Stimulated activated CD4-positive, alpha-beta T cell treated with anti-CD3 and anti-CD28 coated beads, TNF-alpha, amount 100 ng/mL, for 24 hours (primary cell): ENCODE measurements at regions not wholly inside any gene's neighbourhood (a gene's known extent, or its start where the extent isn't known, plus 50 kb on each side); places are given as distances from the start of the nearest gene placed in this dataset.

Experiments
- DNase-seq, 3 experiments: peaks; one replicate each; pipeline ENCODE4 v3.0.0-alpha.2; 2020; ENCODE audit warnings: low read depth in 3 of 3

DNA sequence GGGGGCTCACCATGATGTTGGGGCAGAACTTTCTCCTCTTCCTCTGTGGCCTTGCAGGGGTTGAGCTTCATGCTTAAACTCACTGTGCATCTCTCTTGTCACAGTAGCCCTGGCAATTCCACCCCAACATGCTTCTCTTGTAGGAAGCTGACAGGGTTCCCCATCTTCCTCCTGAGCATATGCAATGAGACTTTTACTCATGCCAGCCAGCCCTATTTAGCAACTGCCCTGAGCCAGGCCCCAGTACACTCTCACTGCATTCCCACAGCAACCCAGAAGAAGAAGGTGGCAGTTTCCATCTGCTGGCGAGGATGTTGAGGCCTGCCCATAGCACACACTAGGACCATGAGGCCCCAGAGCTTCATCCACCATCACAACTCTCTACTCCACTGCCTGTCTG lies 72.2 kb upstream of the TEX51 start:
- no peak for DNase-seq

DNA sequence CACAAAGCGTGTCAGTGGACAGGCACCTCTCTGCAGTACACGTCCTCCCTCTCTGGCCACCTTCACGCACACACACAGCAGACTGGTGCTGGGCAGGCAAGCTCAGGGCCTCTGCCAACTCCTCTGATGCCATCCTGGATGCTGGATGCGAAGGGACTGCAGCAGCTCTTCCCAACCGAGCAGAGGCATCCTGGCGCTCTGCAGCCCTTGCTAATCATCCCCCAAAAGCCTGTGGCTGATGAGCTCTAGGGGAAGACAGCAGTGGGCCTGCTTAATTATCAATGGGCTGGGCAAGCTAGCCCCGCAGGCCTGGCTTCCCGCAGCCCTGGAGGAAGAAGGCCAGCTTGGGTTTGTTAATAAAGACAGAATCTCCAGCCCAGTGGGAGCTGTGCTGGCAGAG lies 71.3 kb upstream of the TEX51 start:
- no peak for DNase-seq

DNA sequence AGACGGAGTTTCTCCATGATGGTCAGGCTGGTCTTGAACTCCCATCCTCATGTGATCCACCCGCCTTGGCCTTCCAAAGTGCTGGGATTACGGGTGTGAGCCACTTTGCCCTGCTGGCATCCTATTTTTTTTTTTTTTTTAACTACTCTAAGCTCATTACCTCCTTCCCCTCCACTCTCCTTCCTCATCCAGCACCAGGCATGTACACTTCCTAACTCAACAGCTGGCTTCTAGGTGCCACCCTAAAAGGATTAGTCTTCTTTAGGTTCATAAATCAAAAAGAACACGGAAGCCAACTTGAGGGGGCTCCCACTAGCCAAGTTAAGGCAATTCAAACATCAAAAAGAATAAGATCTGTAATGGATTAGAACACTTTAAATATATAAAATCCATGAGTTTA lies 70.6 kb upstream of the TEX51 start:
- no peak for DNase-seq

DNA sequence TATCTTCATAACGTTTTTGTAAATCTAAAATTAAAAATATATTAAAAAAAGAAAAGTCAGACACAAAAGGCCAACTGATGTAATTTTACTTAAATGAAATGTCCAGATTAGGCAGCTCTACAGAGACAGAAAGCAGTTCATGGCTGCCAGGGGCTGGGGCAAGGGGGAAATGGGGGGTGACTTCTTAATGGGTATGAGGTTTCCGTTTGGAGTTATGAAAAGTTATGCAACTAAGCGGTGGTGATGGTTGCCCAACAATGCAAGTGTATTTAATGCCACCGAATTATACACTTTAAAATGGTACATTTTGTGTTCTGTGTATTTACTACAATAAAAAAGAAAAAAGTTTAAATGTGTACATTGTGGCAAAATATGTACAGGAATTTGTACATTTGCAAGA lies 70.2 kb upstream of the TEX51 start:
- DNase-seq, result no peak

DNA sequence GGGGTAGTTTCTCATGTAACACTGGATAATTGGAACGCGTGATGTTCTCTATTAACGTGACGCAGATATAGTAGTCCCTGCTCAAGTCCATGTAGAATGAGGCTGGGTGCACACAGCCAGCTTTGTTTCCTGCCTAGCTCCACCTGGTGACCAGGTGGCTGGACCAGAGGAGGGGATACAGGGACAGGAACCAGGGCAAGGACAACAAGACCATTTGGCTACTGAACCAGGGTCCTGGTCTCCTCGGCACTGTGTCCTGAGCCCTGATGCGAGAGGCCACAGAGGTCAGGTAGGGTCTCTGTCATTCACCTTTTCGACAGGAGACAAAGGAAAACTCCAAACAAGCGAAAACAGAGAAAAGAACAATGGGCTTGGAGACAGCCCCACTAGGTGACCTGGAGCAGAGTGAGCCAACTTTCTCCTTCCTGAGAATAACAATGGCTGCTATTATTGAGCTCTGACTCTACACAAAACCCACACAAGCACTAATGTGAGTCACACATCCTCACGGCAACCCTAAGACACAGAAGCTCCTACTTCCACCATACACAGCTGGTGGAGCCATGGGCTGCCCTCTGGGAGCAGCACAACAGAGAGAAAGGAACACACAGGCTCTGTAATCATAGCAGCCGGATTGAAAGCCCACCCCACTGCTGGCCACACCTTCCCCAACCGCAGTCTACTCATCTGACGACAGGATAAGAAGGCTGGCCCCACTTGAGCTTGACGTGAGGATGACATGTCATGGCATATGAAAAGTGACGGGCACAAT lies 67.3 kb upstream of the TEX51 start:
- DNase-seq, result no peak

DNA sequence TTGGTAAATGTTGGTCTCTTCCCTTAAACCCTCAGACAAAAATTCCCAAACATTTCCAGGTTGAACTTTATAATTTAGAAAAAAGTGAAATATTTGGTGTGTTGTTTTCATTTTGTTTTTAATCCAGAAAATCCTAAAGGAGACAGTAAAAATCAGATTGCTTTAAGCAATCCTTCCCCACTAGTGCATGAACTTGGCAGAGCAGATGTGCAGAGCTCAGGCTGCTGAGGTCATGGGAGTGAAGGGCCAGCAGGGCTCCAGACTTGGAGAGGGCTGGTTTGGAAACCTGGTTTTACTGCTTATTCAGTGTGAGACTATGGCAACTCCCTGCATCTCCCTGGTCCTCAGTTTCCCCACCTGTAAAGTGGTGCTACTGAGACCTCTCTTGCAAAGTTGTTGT lies 66.7 kb upstream of the TEX51 start:
- no peak for DNase-seq

DNA sequence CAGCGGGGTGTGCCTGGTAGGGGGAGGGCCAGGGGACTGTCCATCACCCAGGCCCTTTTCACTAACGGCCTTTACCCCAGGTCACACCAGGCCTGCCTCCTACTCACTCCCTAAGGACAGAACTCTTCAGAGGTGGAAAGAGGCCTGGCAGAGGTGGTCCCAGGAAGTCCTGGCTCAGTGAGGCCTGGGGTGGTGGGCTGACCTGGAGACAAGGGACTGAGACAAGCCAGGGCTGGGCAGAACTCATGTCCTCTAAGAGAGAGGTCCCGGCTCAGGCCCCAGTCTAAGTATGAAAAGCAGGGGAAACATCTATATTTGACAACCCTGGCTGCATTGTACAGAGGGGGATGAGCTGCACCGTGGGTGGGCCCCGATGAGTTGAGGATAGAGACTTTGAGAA lies 65.9 kb upstream of the TEX51 start:
- no peak for DNase-seq

DNA sequence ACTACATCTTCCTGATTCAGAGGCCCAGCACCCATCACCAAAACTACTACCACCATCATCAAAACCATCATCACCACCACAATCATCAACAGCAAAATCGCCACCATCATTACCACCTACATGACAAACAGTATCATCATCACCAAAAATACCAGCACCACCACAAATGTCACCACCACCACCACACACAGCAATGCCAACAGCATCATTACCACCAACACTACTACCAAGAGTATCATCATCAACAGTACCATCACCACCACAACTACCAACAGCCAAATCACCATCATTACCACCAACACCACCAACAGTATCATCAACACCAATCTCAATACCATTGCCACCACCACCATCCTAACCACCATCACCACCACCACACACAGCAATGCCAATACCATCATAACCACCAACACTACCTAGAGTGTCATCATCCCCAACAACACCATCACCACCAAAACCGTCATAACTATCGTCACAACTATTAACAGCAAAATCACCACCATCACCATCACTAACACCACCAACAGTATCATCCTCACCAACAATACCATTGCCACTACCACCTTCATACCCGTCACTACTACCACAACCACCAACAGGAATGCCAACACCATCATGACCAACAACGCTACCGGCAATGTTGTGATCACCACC lies 64.6 kb upstream of the TEX51 start:
- DNase-seq, result no peak

DNA sequence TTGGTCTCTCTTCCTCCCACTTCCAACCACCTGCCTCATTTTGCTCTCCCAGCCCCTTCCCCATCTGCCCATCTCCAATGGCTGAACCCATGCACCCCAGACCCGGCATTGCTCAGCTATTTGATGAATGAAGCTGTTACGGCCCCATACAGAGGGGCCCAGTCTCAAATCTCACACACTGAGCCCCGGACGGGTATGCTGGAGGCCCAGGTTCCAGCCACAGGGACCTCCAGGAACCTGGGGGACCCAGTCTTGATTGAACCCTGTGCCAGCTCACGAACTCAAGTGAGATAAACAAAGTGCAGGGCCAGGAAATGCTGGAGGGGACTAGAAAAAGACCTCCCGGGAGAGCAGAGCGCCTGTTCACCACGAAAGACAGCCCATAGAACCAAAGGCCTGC lies 63.4 kb upstream of the TEX51 start:
- no peak for DNase-seq

DNA sequence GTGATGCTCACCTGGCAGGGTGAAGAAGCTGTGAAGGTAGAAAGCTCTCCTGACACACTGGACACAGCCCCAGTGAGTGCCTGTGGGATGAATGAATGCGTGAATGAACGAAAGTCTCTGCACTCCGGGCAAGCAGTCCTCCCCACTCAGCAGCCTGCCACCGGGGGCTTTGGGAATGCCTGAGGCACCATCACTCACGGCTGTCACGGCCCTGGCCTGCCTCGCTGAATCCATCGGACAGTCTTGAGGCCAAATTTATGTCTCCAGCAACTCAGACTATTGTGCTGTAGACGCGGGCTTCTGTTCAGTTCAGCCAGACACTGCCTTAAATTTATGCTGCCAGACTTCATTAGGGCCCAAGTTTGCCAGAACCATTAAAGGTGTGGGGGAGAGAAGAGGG lies 62.9 kb upstream of the TEX51 start:
- no peak for DNase-seq

DNA sequence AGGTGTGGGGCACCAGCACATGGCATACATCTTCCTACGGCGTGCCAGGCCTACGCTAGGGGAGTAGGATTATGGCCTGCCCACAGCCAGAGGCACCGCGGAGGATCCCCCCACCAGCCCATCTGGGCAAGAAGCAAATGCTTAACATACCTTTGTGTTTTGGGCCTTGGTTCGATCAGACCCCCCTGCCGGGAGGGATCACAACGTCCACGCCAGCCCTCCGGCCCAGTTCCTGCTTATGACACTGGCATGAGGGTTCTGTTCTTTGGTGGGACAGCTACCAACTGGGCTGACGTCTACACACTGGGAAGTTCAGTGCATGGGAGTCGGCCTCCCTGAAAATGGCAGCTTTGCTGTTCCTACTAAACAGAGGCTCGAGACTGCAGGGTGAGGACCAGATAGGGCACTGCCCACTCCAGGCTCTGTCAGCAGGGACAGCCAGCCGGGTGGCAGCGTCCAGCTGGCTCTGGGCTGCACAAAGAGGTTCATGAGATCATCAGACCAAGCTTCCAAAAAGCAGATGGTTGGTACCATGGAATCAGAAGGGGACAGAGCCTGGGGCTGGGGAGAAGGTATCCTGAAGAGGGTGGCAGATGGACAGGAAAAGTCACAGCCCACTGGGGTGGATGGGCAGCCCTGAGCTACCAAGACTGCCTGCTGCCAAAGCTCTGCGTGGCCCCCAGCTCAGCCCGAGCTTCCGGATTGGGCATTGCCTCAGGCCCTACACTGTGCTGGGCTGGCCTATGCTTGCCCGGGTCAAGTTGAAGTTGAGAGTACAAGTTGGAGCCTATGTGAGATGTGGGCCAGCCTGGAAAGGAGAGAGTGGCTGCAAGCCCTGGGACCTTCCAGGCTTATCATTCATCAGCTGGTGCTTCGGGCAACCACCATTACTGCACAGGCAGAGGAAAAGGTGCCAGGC lies 61.7 kb upstream of the TEX51 start:
- no peak for DNase-seq

DNA sequence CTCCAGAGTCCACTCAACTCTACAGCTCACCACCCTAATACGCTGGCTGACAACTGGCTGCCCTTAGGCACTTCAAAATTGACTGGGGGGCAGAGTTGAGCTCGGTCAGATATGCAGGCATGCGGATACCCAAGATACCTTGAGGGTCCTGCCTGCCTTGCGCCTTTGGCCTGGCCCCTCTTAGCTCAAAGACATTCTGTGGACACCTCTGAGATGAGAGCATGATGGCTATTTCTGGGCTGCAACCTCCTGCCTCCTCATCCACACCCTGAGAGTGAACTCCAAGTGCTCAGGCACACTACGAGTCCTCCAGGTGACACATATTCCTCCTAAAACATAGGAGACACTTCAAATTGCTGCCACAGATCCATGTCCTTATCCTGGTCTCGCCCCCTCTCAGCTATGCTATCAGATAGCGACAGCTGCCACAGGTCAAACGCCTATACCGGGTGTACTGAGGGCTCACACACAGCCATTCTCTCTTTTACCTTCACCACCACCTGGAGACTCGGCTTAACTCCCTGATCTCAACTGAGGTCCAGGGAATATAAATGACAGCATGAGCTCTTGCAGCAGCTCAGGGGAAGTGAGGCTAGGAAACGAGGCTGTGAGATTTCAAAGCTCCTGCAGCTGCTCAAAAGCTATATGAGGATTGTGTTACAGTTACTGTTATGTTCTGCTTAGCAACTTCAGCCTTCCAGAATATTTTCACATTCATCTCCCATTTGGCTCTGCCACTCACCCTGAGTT lies 60.5 kb upstream of the TEX51 start:
- no peak for DNase-seq

DNA sequence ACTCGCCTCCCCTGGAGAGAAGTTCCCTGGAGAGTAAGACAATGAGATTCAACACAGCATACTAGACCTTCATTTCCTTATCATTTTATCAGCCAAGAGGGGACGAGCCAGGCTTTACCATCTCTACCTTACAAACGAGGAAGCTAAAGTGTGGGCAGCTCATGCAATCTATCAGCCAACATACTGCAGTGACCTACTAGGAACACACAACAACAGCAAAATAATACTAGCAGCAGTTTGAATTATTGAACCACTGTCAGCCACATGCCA lies 60.0 kb upstream of the TEX51 start:
- DNase-seq, result no peak

DNA sequence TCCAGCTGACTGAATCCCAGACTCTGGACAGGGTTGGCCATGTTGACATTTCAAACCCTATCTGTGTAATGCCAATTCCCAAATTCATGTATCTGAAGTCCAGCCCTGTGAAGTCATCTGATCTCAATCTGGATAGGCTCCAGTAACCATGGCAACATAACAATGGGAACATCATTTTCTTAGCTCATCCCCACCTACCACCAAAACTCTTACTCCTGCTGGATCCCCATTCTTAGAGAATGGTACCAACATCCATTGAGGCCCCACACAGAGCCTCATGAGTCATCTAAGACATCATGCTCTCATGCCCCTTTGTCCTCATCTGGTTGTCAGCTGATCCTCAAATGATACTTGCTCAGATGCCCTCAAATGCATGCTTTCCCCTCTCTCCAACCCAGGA lies 58.9 kb upstream of the TEX51 start:
- no peak for DNase-seq

DNA sequence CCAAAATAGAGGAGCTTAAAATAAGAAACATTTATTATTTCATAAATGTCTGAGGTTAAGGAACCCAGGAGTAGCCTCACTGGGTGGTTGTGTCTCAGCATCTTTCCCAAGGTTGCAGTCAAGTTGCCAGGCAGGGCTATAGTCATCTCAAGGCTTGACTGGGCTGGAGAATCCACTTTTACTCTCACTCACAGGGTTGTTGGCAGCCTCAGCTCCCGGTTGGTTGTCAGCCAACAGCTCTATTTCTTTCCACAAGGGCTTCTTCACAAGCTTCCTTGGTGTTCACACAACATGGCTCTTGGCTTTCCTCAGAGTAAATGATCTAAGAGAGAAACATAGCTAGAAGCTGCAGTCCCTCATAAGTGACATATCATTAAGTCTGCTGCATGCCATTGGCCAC lies 55.6 kb upstream of the TEX51 start:
- DNase-seq, result no peak

DNA sequence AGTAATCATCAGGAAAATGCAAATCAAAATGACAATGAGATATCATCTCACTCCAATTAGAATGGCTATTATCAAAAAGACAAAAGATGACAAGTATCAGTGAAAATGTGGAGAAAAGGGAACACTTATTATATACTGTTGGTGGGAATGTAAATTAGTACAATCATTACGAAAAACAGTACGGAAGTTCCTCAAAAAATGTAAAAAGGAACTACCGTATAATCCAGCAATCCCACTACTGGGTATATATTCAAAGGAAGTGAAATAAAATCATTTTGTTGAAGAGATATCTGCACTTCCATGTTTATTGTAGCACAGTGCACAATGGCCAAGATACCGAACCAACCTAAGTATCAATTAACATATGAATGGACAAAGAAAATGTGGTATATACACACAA lies 52.4 kb upstream of the TEX51 start:
- no peak for DNase-seq
